ENCODE measurements at regions not wholly inside any gene's neighbourhood (a gene's known extent, or its start where the extent isn't known, plus 50 kb on each side); places are given as distances from the start of the nearest gene placed in this dataset.

DNA sequence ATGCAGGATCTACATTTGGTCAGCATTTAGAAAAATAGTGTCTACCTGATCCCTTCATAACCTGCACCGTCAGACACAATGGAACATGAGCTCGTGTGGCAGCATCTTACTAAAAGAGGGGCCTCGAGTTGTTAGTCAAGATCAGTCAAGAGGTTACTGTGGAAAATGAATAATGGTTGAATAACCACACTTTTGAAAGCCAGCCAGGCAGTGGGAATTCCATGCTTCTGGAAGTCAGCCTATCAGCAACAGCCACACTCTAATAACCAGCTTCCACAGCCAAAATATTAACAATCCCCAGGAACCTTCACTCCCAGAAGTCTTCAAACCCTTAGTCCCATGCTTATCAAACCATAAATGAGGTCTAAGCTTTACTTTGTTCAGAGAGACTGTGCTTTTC lies 234.3 kb downstream of the HS3ST1 start:
- ATAC-seq (ENCODE audit: low read depth) (no peak), DNase-seq (no peak)
- no peaks in the 10 kb centered on the region for H3K4me1 ChIP-seq (ENCODE audit: control insufficient read depth, insufficient read depth, low read length)
- H2AK9ac ChIP-seq (replicated peaks; ENCODE audit: low read depth, low read length, poor library complexity), result no peak overlapping the region
- H2BK20ac ChIP-seq (ENCODE audit: low read depth, low read length), result no peak overlapping the region
- H3K9me3 ChIP-seq (ENCODE audit: control insufficient read depth, insufficient read depth, low read length), result peaks cover 2% of the 10 kb centered on the region; the same call in 1 of the 2 replicates
- no peak overlapping the region for H3K4ac ChIP-seq (ENCODE audit: low read depth, low read length)
- no TSS peak for BruUV-seq (replicated peaks)
- no peak overlapping the region for H2BK120ac ChIP-seq (ENCODE audit: low read depth, low read length)
- H3K27ac ChIP-seq (ENCODE audit: insufficient read depth, low read length), result no peak overlapping the region
- no peaks in the 10 kb centered on the region for H3K79me1 ChIP-seq (ENCODE audit: low read depth in 1 of 2, low read length in 2 of 2)
- no peak overlapping the region for H2BK5ac ChIP-seq (ENCODE audit: low read depth, low read length, poor library complexity, severe bottlenecking)
- WGBS, 2 experiments (ENCODE audit: extremely low coverage in 2 of 2, insufficient read length in 1 of 2), result no CpG with 5 or more reads among the region's 3 CpGs
- no peak overlapping the region for H4K8ac ChIP-seq (ENCODE audit: low read depth in 2 of 2, low read length in 2 of 2)
- H3K4me2 ChIP-seq (ENCODE audit: low read depth, low read length), result no peak overlapping the region
- no peaks in the 10 kb centered on the region for H3K36me3 ChIP-seq (ENCODE audit: control insufficient read depth, insufficient read depth, low read length)
- no peak overlapping the region for H3K18ac ChIP-seq (ENCODE audit: low read depth, low read length)
- H3K27me3 ChIP-seq (ENCODE audit: control insufficient read depth, insufficient read depth, low read length), result no peaks in the 10 kb centered on the region
- dilution Hi-C loops (cut with HindIII; ENCODE audit: low sequenced_read_pairs, unreplicated experiment) (no loop called here), intact Hi-C loops (cut with micrococcal nuclease) (no loop called here), in situ Hi-C loops (cut with MboI; ENCODE audit: low sequenced_read_pairs) (no loop called here)
- no peak overlapping the region for H3K23ac ChIP-seq (ENCODE audit: low read depth, low read length)
- TF ChIP-seq MXI1 (IDR thresholded peaks at IDR 0.05; ENCODE audit: borderline replicate concordance, low read depth, low read length) (no peak), FOS (IDR thresholded peaks at IDR 0.05; ENCODE audit: low read depth, low read length) (no peak), MAFK (IDR thresholded peaks at IDR 0.05; ENCODE audit: low read depth, low read length) (no peak), MAZ (IDR thresholded peaks at IDR 0.05; ENCODE audit: borderline replicate concordance, low read depth, low read length) (no peak), RCOR1 (IDR thresholded peaks at IDR 0.05; ENCODE audit: insufficient replicate concordance, low read length) (no peak)
- no peaks in the 10 kb centered on the region for H4K20me1 ChIP-seq (ENCODE audit: insufficient read depth, low read length)
- H4K91ac ChIP-seq (ENCODE audit: insufficient read depth, low read depth, low read length), result no peak overlapping the region
- ChIA-PET CTCF (no interaction called here), POLR2A (ENCODE audit: unreplicated experiment) (no interaction called here)
- H3K9ac ChIP-seq (ENCODE audit: low read depth, low read length), result no peak overlapping the region
- no peak overlapping the region for H3K56ac ChIP-seq (ENCODE audit: extremely low read depth, insufficient read depth, low read length)
- no peak overlapping the region for H3K4me3 ChIP-seq (ENCODE audit: insufficient read depth, low read depth, low read length)
- no peak overlapping the region for H3K14ac ChIP-seq (replicated peaks; ENCODE audit: low read depth, low read length)
- no peak overlapping the region for H2AFZ ChIP-seq (replicated peaks; ENCODE audit: low read length, poor library complexity)
- H2BK15ac ChIP-seq (ENCODE audit: low read depth, low read length), result no peak overlapping the region
- no peak overlapping the region for H4K5ac ChIP-seq (ENCODE audit: low read depth, low read length)
- no peaks in the 10 kb centered on the region for H3K9me1 ChIP-seq (ENCODE audit: insufficient read depth, low read length)
- H2AK5ac ChIP-seq (ENCODE audit: low read depth, low read length), result no peak overlapping the region

Data from IMR-90 (cell line).